GOT3 (cell line): ENCODE measurements at regions not wholly inside any gene's neighbourhood (a gene's known extent, or its start where the extent isn't known, plus 50 kb on each side); places are given as distances from the start of the nearest gene placed in this dataset.
A peak's percentile ranks its signal among the peaks of the same experiment; 100 is the strongest.
"Not testable (repeated sequence)": the region's sequence is repeated elsewhere in the genome, so short reads cannot be mapped to it uniquely, and the experiment has no call there.

Experiments
- DNase-seq: peaks from one replicate; lab custom pipeline; 2025; ENCODE audit warnings: mixed read lengths; lab: John Stamatoyannopoulos, UW

DNA sequence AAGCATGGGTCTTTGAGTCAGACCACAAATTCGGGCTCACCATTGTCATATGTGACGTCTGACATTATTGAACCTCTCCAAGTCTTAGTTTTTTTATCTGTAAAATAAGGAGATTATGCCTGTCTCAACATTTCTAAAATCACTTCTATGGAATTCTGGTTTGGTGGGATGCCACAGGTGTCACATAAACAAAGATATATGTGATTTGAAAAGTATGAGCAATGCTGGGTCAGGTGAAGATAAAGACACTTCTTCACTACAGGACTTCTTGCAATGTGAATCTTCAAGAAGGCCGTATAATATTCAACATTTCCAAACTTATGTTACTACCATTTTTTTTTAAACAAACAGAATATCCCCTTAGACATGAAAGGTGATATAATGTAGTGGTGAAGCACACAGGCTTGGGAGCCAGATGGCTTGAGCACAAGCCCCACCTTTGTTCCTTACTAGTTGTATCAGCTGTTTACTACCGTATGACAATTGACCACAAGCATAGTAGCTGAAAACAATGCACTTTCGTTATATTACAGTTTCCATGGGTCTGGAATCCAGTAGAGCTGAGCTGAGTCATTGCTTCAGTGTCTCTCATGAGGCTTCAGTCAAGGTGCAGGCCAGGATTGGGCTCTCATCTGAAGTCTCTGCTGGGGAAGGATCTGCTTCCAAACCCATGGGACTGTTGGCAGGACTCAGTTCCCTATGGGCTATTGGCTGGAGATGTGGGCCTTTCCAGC is 87.7 kb downstream of the UTP18 start:
- no peak for DNase-seq

DNA sequence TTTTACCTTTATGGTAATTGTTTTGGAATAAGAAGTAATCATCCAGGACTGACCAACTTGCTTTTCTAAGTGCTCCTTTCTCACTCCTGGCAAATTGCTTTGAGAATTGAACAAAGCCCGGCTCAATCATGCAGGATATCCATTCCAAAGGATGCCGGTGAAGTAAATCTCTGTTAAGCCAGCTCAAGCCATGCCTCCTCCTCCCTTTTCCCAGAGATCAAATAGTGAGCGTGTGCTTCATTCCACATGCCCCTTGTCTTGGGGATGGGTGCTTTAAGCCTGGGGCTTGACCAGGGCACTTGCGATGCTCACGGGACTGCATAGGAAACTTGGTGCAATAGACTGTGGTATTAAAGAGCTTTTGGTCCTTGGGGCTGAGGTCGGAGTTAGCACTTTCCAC is 90.7 kb downstream of the UTP18 start:
- no peak for DNase-seq

- no peak for DNase-seq
Observed at GRCh38 chr17:51351890-51352289, 91.5 kb downstream of the UTP18 start.

- DNase-seq: no peak
Observed at GRCh38 chr17:51352798-51353197, 92.5 kb downstream of the UTP18 start.

GRCh38 chr17:51353296-51353695 is 93.0 kb downstream of the UTP18 start:
- no peak for DNase-seq

DNA sequence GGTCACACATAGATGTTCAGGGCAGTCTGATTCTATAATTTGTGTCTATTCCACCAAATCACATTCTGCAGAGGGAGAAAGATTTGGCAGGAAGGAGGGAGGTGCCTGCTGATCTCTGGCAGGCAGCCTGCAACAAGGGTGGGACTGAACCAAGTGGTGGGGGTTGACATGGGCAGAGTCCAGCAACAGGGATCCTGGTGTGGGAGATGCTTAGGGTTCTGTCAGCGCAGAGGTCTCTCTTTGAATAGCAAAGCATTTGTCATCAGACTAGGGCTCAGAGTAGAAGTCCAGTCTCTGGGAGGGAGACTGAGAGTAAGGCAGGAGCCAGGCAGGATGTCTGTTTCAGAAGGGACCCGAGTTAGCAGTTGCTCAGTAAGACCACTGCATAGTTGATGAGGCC is 94.6 kb downstream of the UTP18 start:
- DNase-seq: no peak

- no peak for DNase-seq
Observed at GRCh38 chr17:51355441-51356410, 95.4 kb downstream of the UTP18 start.

DNA sequence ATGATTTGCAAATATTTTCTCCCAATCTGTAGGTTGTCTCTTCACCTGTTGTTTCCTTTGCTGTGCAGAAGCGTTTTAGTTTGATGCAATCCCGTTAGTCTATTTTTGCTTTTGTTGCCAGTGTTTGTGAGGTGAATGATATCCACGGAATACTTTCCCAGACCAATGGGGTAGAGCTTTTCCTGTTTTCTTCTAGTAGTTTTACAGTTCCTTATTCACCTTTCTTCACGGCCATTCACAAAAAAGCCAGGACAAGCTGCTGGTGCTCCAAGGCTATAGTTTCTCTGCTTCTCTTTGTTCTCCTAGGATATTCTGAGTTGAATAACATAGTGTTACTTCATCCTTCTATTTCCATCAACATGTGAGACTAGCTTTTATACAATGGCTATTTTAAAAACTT is 98.7 kb downstream of the UTP18 start:
- no peak for DNase-seq

DNA sequence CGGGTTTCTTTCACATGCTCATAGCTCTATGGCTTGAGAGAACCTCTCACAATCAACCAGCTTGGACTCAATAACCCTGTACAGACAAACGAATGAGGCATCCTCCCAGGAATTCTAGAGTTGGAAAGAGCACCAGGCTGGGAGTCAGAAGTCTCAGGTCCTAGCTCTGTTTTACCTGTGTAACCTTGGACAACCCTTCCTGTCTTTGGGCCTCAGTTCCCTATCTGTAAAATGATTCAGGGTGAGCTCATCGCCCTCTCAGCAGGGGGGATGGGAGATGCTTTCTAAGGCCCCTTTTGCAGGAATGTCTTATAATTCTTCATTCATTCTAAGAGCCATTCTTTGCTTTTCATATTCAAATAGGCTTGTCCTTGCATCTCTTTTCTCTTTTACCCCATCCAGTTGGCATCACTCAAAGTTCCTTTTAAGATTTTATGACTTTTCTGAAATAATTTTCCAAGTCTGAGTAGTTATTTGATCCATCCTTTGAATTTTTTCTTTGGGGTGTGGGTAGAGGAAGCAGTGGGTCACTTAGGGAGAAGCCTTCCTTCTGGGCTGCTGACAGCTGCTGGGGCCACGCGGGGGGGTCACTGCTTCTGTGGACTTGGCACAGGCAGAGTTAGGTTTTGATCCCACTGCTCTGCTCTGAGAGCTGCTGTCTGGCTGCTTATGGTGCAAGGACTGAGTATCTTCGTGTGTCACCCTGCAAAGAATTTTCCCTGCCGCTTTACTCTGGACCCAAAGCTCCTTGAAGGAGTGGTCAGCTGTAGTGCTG is 102.7 kb downstream of the UTP18 start:
- DNase-seq: no peak

GRCh38 chr17:51365090-51365489 is 104.7 kb downstream of the UTP18 start:
- DNase-seq: no peak

DNA sequence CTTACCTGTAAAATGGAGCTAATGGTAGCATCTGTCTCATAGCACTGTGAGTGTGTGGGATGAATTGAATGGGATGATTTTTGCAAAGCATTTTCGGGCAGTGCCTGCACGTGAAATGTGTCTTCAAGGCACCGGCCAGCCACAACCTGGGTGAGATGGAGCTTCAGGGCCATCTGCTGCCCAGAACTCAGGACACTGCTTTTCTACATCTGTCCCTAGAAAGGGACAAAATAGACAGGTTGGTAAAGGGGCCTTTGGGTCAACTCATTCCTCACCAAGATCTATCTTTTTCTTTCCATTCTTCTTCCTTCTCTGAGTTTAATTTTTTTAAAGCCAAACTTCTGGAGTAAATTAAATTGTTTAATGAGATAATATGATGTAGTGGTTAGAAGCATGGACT is 106.5 kb downstream of the UTP18 start:
- no peak for DNase-seq

DNA sequence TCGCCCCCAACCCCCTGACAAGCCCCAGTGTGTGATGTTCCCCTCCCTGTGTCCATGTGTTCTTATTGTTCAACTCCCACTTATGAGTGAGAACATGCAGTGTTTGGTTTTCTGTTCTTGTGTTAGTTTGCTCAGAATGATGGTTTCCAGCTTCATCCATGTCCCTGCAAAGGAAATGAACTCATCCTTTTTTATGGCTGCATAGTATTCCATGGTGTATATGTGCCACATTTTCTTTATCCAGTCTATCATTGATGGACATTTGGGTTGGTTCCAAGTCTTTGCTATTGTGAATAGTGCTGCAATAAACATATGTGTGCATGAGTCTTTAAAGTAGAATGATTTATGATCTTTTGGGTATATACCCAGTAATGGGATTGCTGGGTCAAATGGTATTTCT is 107.5 kb downstream of the UTP18 start:
- not testable (repeated sequence) for DNase-seq

DNA sequence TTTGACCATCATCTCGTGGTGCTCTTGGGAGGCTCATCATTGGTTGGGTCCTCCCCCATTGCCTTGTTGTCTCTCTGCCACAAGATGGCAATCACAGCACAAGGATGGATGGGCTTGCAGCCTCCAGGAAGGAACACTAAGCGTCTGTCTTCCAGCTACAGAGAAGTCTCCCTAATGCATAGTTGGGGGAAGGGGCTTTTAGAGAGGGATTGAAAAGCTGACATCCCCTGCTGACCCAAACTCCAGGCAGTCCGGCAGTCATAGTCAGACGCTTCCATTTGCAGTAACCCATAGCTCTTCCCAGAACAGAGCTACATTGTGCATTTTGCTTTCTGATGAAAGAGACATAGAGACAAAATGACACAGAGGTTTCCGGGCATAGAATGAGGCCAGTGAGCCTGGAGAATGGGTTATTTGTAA is 111.4 kb downstream of the UTP18 start:
- DNase-seq: peak; percentile 10

GRCh38 chr17:51372345-51373004 is 112.1 kb downstream of the UTP18 start:
- DNase-seq: no peak

GRCh38 chr17:51373489-51374152 is 113.3 kb downstream of the UTP18 start:
- no peak for DNase-seq

DNA sequence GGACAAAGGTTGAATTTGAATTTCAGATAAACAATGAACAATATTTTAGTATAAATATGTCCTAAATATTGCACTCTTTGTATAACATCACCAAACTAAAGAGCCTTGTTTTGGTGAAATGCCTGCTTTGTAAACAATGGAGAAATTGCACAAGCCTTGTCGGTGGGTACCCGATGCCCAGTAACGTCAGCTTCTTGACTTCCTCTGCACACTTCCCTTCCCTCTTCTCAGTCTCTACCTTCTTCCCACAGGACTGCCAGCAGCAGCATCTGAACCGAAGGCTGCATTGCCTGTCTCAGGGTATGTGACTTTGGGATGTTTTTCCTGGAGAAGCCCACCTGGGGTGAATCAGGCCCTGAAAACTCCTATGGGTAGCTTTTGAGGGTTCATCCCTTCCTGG is 113.9 kb downstream of the UTP18 start:
- DNase-seq: no peak

GRCh38 chr17:51375771-51376170 is 115.4 kb downstream of the UTP18 start:
- no peak for DNase-seq

- DNase-seq: no peak
Observed at GRCh38 chr17:51376739-51377138, 116.4 kb downstream of the UTP18 start.

GRCh38 chr17:51381262-51381661 is 120.9 kb downstream of the UTP18 start:
- no peak for DNase-seq

GRCh38 chr17:51385208-51385607 is 124.9 kb downstream of the UTP18 start:
- DNase-seq: no peak

DNA sequence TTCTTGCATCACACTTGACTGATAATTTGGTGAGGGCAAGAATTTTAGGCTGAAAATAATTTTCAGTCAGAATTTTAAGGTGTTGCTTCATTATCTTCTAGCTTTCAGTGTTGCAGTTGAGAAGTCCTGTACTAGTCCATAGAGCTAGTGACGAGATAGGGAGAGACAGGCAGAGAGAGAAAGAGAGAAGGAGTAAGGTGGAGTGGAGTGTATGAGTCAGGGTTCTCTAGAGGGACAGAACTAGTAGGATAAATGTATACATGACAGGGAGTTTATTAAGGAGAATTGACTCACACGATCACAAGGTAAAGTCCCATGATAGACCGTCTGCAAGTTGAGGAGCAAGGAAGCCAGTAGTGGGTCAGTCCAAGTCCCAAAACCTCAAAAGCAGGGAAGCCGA is 127.2 kb downstream of the UTP18 start:
- DNase-seq: no peak
